OCI-LY1 (cell line): ENCODE measurements at regions not wholly inside any gene's neighbourhood (a gene's known extent, or its start where the extent isn't known, plus 50 kb on each side); places are given as distances from the start of the nearest gene placed in this dataset.

Experiments used
- H2AFZ ChIP-seq: fragments of 200-600 bp; sonication (generic), shearing (Covaris generic); 2 replicates; pipeline ENCODE4 v1.6.0; 2014; ENCODE audit warnings: antibody characterized with exemption, mild to moderate bottlenecking, low read length
- H3F3A ChIP-seq: fragments of 200-600 bp; sonication (generic), shearing (Covaris generic); 2 replicates; pipeline ENCODE4 v1.6.0; 2014; ENCODE audit warnings: mild to moderate bottlenecking, antibody characterized with exemption, low read length, moderate library complexity; ENCODE audit not compliant: insufficient read depth
- H3K27ac ChIP-seq: fragments of 200-600 bp; sonication (generic); 2 replicates; pipeline ENCODE4 v1.5.1; 2014; ENCODE audit warnings: low read length, mixed run types, mild to moderate bottlenecking, low read depth; ENCODE audit not compliant: poor library complexity, severe bottlenecking
- H3K27me3 ChIP-seq: fragments of 200-600 bp; sonication (generic); 2 replicates; pipeline ENCODE4 v1.6.0; 2014; ENCODE audit warnings: antibody characterized with exemption, mild to moderate bottlenecking, low read length, moderate library complexity; ENCODE audit not compliant: insufficient read depth
- H3K36me3 ChIP-seq: fragments of 200-600 bp; sonication (generic); 2 replicates; pipeline ENCODE4 v1.6.1; 2014; ENCODE audit warnings: mild to moderate bottlenecking, antibody characterized with exemption, low read length, moderate library complexity, mixed read lengths; ENCODE audit not compliant: insufficient read depth
- H3K4me1 ChIP-seq: fragments of 200-600 bp; sonication (generic); 2 replicates; pipeline ENCODE4 v1.5.1; 2014; ENCODE audit warnings: mild to moderate bottlenecking, low read length, moderate library complexity; ENCODE audit not compliant: insufficient read depth, severe bottlenecking
- H3K4me2 ChIP-seq: fragments of 200-600 bp; sonication (generic), shearing (Covaris generic); 2 replicates; pipeline ENCODE4 v1.6.1; 2014; ENCODE audit warnings: low read length
- H3K4me3 ChIP-seq: fragments of 200-600 bp; sonication (generic); 2 replicates; pipeline ENCODE4 v1.5.1; 2014; ENCODE audit warnings: low read length, low read depth, mild to moderate bottlenecking, mixed read lengths; ENCODE audit not compliant: poor library complexity, severe bottlenecking
- H3K79me2 ChIP-seq: fragments of 200-600 bp; shearing (Covaris generic); 2 replicates; pipeline ENCODE4 v1.6.1; 2016; ENCODE audit warnings: mixed run types, low read length, mixed read lengths; ENCODE audit not compliant: insufficient read depth
- H3K9ac ChIP-seq: fragments of 200-600 bp; sonication (generic), shearing (Covaris generic); 2 replicates; pipeline ENCODE4 v1.6.1; 2014; ENCODE audit warnings: mild to moderate bottlenecking, low read length, mixed read lengths
- H3K9me2 ChIP-seq: fragments of 200-600 bp; sonication (generic), shearing (Covaris generic); 2 replicates; pipeline ENCODE4 v1.6.1; 2014; ENCODE audit warnings: low read depth, mild to moderate bottlenecking, low read length, mixed read lengths
- H3K9me3 ChIP-seq: fragments of 200-600 bp; shearing (Covaris generic); 2 replicates; pipeline ENCODE4 v1.6.1; 2014; ENCODE audit warnings: low read length, mixed read lengths
- H4K20me1 ChIP-seq: fragments of 200-600 bp; sonication (generic), shearing (Covaris generic); 2 replicates; pipeline ENCODE4 v1.6.0; 2016; ENCODE audit warnings: mild to moderate bottlenecking, low read length; ENCODE audit not compliant: insufficient read depth
- EZH2 ChIP-seq: fragments of 200-600 bp; sonication (generic), shearing (Covaris generic); IDR thresholded peaks from 2 replicates; pipeline ENCODE4 v1.8.0; 2017; ENCODE audit warnings: borderline replicate concordance, mixed run types, mild to moderate bottlenecking, antibody characterized with exemption, low read length, moderate library complexity, mixed read lengths
- TF ChIP-seq, protein P1 (sequence below): fragments of 200-600 bp; sonication (generic), shearing (Covaris generic); IDR thresholded peaks from 2 replicates; pipeline ENCODE4 v1.5.1; 2017; ENCODE audit warnings: mild to moderate bottlenecking, antibody characterized with exemption, low read length, moderate library complexity, mixed read lengths

DNA sequence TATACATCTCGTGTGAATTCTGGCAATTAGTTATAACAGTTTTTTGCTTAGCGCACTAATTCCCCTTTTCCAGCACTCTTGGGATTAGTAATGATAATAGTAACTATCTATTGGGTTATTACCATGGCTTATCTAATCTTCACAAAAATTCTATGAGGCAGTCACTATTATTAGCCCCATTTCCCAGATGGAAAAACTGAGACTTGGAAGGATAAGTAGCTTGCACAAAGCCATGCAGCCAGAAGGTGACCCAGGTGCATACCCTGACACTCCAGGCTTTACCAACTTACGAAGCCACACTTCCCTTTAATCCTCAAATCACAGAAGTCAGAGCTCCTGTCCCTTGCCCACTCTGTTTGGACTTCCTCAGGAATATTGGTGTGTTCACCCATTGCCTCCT is 156.8 kb downstream of the CYP26B1 start:
- Histone ChIP-seq H4K20me1 (no peaks in the 10 kb centered on the region), H3K9me3 (no peaks in the 10 kb centered on the region), H3K4me3 (no peak overlapping the region), H3K9me2 (no peaks in the 10 kb centered on the region), H3K27me3 (no peaks in the 10 kb centered on the region), H3K79me2 (no peaks in the 10 kb centered on the region), H2AFZ (no peak overlapping the region), H3K4me1 (no peaks in the 10 kb centered on the region), H3K4me2 (no peak overlapping the region), H3F3A (no peaks in the 10 kb centered on the region), H3K36me3 (no peaks in the 10 kb centered on the region), H3K27ac (no peak overlapping the region), H3K9ac (no peak overlapping the region)
- TF ChIP-seq, protein P1, sequence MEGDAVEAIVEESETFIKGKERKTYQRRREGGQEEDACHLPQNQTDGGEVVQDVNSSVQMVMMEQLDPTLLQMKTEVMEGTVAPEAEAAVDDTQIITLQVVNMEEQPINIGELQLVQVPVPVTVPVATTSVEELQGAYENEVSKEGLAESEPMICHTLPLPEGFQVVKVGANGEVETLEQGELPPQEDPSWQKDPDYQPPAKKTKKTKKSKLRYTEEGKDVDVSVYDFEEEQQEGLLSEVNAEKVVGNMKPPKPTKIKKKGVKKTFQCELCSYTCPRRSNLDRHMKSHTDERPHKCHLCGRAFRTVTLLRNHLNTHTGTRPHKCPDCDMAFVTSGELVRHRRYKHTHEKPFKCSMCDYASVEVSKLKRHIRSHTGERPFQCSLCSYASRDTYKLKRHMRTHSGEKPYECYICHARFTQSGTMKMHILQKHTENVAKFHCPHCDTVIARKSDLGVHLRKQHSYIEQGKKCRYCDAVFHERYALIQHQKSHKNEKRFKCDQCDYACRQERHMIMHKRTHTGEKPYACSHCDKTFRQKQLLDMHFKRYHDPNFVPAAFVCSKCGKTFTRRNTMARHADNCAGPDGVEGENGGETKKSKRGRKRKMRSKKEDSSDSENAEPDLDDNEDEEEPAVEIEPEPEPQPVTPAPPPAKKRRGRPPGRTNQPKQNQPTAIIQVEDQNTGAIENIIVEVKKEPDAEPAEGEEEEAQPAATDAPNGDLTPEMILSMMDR = no peak
- no peak for TF ChIP-seq EZH2

GRCh38 chr2:71990122-71990521 is 157.5 kb downstream of the CYP26B1 start:
- H3K79me2 ChIP-seq = no peaks in the 10 kb centered on the region
- H3K4me3 ChIP-seq = no peak overlapping the region
- no peaks in the 10 kb centered on the region for H3K36me3 ChIP-seq
- H3K9ac ChIP-seq = no peak overlapping the region
- no peaks in the 10 kb centered on the region for H3F3A ChIP-seq
- no peak overlapping the region for H3K4me2 ChIP-seq
- H3K27me3 ChIP-seq = no peaks in the 10 kb centered on the region
- no peak for TF ChIP-seq EZH2
- TF ChIP-seq, protein P1 = no peak
- H2AFZ ChIP-seq = no peak overlapping the region
- no peaks in the 10 kb centered on the region for H3K4me1 ChIP-seq
- no peaks in the 10 kb centered on the region for H4K20me1 ChIP-seq
- no peak overlapping the region for H3K27ac ChIP-seq
- no peaks in the 10 kb centered on the region for H3K9me3 ChIP-seq
- H3K9me2 ChIP-seq = no peaks in the 10 kb centered on the region

GRCh38 chr2:71989671-71990070 is 158.0 kb downstream of the CYP26B1 start:
- no peak overlapping the region for H3K9ac ChIP-seq
- H4K20me1 ChIP-seq = no peaks in the 10 kb centered on the region
- H3K36me3 ChIP-seq = no peaks in the 10 kb centered on the region
- H3K4me3 ChIP-seq = no peak overlapping the region
- H2AFZ ChIP-seq = no peak overlapping the region
- no peaks in the 10 kb centered on the region for H3F3A ChIP-seq
- no peaks in the 10 kb centered on the region for H3K9me2 ChIP-seq
- no peak for TF ChIP-seq EZH2
- no peaks in the 10 kb centered on the region for H3K79me2 ChIP-seq
- no peaks in the 10 kb centered on the region for H3K27me3 ChIP-seq
- no peak overlapping the region for H3K27ac ChIP-seq
- H3K4me1 ChIP-seq = no peaks in the 10 kb centered on the region
- no peak overlapping the region for H3K4me2 ChIP-seq
- H3K9me3 ChIP-seq = no peaks in the 10 kb centered on the region

GRCh38 chr2:71988170-71988569 is 159.5 kb downstream of the CYP26B1 start:
- Histone ChIP-seq H3K9me2 (no peaks in the 10 kb centered on the region), H2AFZ (no peak overlapping the region), H3K27me3 (no peaks in the 10 kb centered on the region), H3K9me3 (no peaks in the 10 kb centered on the region), H3K4me1 (no peaks in the 10 kb centered on the region), H4K20me1 (no peaks in the 10 kb centered on the region), H3K79me2 (no peaks in the 10 kb centered on the region), H3K36me3 (no peaks in the 10 kb centered on the region), H3K4me2 (no peak overlapping the region), H3K4me3 (no peak overlapping the region), H3F3A (no peaks in the 10 kb centered on the region), H3K9ac (no peak overlapping the region), H3K27ac (no peak overlapping the region)
- TF ChIP-seq EZH2 = no peak
- TF ChIP-seq, protein P1 = no peak
